A549 (cell line): ENCODE measurements at regions not wholly inside any gene's neighbourhood (a gene's known extent, or its start where the extent isn't known, plus 50 kb on each side); places are given as distances from the start of the nearest gene placed in this dataset.

Source experiments
- ATAC-seq, 2 experiments: fragments of 200-7000 bp in 1 of 2; fragments of >200 bp in 1 of 2; cut with Nextera tagmentation in 1 of 2; cut with Tn5 transposase in 1 of 2; 3 replicates each; pipeline versions ENCODE4 v1.8.0 to v1.9.1; 2018 to 2020; ENCODE audit warnings: mild to moderate bottlenecking in 1 of 2, moderate library complexity in 1 of 2
- CTCF ChIA-PET: fragments of 300-600 bp; sonication (Branson Sonifier 250); formaldehyde crosslinking; extraction: SDS; loops from one replicate; lab custom pipeline; 2021; ENCODE audit warnings: antibody characterized with exemption, inconsistent platforms; lab: Yijun Ruan, JAX
- POLR2A ChIA-PET: fragments of 350-600 bp; formaldehyde crosslinking; extraction: SDS; loops from one replicate; lab custom pipeline; 2021; ENCODE audit warnings: antibody characterized with exemption, inconsistent platforms; lab: Yijun Ruan, JAX
- DNase-seq, 2 experiments: peaks; one replicate each; pipeline versions ENCODE4 v3.0.0 to v3.0.0-alpha.2; 2011 to 2016; ENCODE audit warnings: low read depth in 1 of 2, low spot score in 1 of 2
- FAIRE-seq: peaks from 2 replicates; lab custom pipeline; 2011; peaks lifted over from hg19 to GRCh38; lab: Jason Lieb, UNC
- H3K27ac ChIP-seq, 2 experiments: fragments of >200 bp; sonication (Bioruptor Twin); formaldehyde crosslinking; 3 replicates each; pipeline ENCODE4 v1.5.1; 2016 to 2017
- H3K4me1 ChIP-seq: fragments of >200 bp; sonication (Bioruptor Twin); formaldehyde crosslinking; 3 replicates; pipeline ENCODE4 v1.6.1; 2016
- H3K4me2 ChIP-seq: fragments of >200 bp; sonication (Bioruptor Twin); formaldehyde crosslinking; 3 replicates; pipeline ENCODE4 v1.6.1; 2016
- H3K4me3 ChIP-seq: fragments of >200 bp; sonication (Bioruptor Twin); formaldehyde crosslinking; 3 replicates; pipeline ENCODE4 v1.5.1; 2016
- H3K9me3 ChIP-seq: fragments of >200 bp; sonication (Bioruptor Twin); formaldehyde crosslinking; 3 replicates; pipeline ENCODE4 v1.6.1; 2016
- ATOH8 ChIP-seq: fragments of 250-450 bp; sonication (Bioruptor Pico); IDR thresholded peaks from 2 replicates; pipeline ENCODE4 v1.5.0; 2020; ENCODE audit warnings: low read depth, mild to moderate bottlenecking, moderate library complexity
- BCL3 ChIP-seq: fragments of >200 bp; sonication (Bioruptor Twin); formaldehyde crosslinking; IDR thresholded peaks from 3 replicates; pipeline ENCODE4 v1.6.1; 2016
- BHLHE40 ChIP-seq: IDR thresholded peaks from 2 replicates; pipeline ENCODE4 v1.6.1; 2012; ENCODE audit warnings: low read depth, low read length, inconsistent platforms
- CBX2 ChIP-seq: fragments of 200-600 bp; sonication (generic); IDR thresholded peaks from 2 replicates; pipeline ENCODE4 v1.6.1; 2016; ENCODE audit warnings: low read depth, mild to moderate bottlenecking, borderline replicate concordance
- CHD4 ChIP-seq: fragments of 200-600 bp; sonication (generic); IDR thresholded peaks from 2 replicates; pipeline ENCODE4 v1.6.1; 2016; ENCODE audit warnings: antibody characterized with exemption, mild to moderate bottlenecking, borderline replicate concordance
- EHF ChIP-seq: fragments of 250-450 bp; sonication (Bioruptor Pico); IDR thresholded peaks from 2 replicates; pipeline ENCODE4 v1.5.0; 2020; ENCODE audit warnings: mild to moderate bottlenecking
- ELK1 ChIP-seq: fragments of 150-350 bp; IDR thresholded peaks from 2 replicates; pipeline ENCODE4 v1.6.1; 2014; ENCODE audit warnings: low read depth, mild to moderate bottlenecking, low read length
- FOSB ChIP-seq: fragments of 250-450 bp; sonication (Bioruptor Pico); IDR thresholded peaks from 2 replicates; pipeline ENCODE4 v1.5.0; 2020; ENCODE audit warnings: mild to moderate bottlenecking, moderate library complexity
- FOXS1 ChIP-seq: fragments of 250-450 bp; sonication (Bioruptor Pico); IDR thresholded peaks from 2 replicates; pipeline ENCODE4 v1.5.0; 2020; ENCODE audit warnings: mild to moderate bottlenecking, moderate library complexity
- HEYL ChIP-seq: fragments of 250-450 bp; sonication (Bioruptor Pico); IDR thresholded peaks from 2 replicates; pipeline ENCODE4 v1.8.0; 2021; ENCODE audit warnings: mild to moderate bottlenecking, moderate library complexity
- HMGXB4 ChIP-seq: fragments of 250-450 bp; sonication (Bioruptor Pico); IDR thresholded peaks from 2 replicates; pipeline ENCODE4 v1.5.0; 2021; ENCODE audit warnings: mild to moderate bottlenecking, moderate library complexity, borderline replicate concordance
- HOXB13 ChIP-seq: fragments of 250-450 bp; sonication (Bioruptor Pico); IDR thresholded peaks from 2 replicates; pipeline ENCODE4 v1.5.0; 2020; ENCODE audit warnings: low read depth, mild to moderate bottlenecking, moderate library complexity
- JUN ChIP-seq, 2 experiments: fragments of >200 bp; sonication (Bioruptor Twin); formaldehyde crosslinking; IDR thresholded peaks; 2 replicates in 1 of 2; 3 replicates in 1 of 2; pipeline ENCODE4 v1.6.1; 2016 to 2017
- KDM5A ChIP-seq: fragments of 200-600 bp; sonication (generic); IDR thresholded peaks from 2 replicates; pipeline ENCODE4 v1.6.1; 2016; ENCODE audit warnings: antibody characterized with exemption, mild to moderate bottlenecking
- MAFK ChIP-seq: fragments of 450-650 bp; IDR thresholded peaks from 2 replicates; pipeline ENCODE4 v1.6.1; 2014; ENCODE audit not compliant: partially characterized antibody
- MAX ChIP-seq: IDR thresholded peaks from 2 replicates; pipeline ENCODE4 v1.6.1; 2012
- NR3C1 ChIP-seq: fragments of >200 bp; sonication (Bioruptor Twin); formaldehyde crosslinking; IDR thresholded peaks from 3 replicates; pipeline ENCODE4 v1.6.1; 2017
- PHF8 ChIP-seq: fragments of 200-600 bp; sonication (generic); IDR thresholded peaks from 2 replicates; pipeline ENCODE4 v1.6.1; 2016; ENCODE audit warnings: low read depth, mild to moderate bottlenecking, antibody characterized with exemption, moderate library complexity, borderline replicate concordance
- POLR2A ChIP-seq: IDR thresholded peaks from 2 replicates; pipeline ENCODE4 v1.6.1; 2012; ENCODE audit warnings: mild to moderate bottlenecking, low read length
- POLR2AphosphoS2 ChIP-seq: conservative IDR thresholded peaks from 2 replicates; pipeline ENCODE4 v1.6.1; 2012; ENCODE audit warnings: low read length, improper control_type of control experiment, inconsistent platforms
- REST ChIP-seq: fragments of 200-600 bp; sonication (generic); IDR thresholded peaks from 2 replicates; pipeline ENCODE4 v1.6.1; 2016; ENCODE audit warnings: antibody characterized with exemption, mild to moderate bottlenecking, moderate library complexity
- RFX5 ChIP-seq: fragments of 450-650 bp; IDR thresholded peaks from 2 replicates; pipeline ENCODE4 v1.7.1; 2014; ENCODE audit warnings: antibody characterized with exemption, mild to moderate bottlenecking, moderate library complexity
- RNF2 ChIP-seq: fragments of 200-600 bp; sonication (generic); IDR thresholded peaks from 2 replicates; pipeline ENCODE4 v1.6.1; 2016; ENCODE audit warnings: low read depth, mild to moderate bottlenecking, antibody characterized with exemption, moderate library complexity, borderline replicate concordance
- TP53 ChIP-seq: fragments of 250-450 bp; sonication (Bioruptor Pico); IDR thresholded peaks from 2 replicates; pipeline ENCODE4 v1.5.0; 2021; ENCODE audit warnings: mild to moderate bottlenecking, moderate library complexity
- ZC3H11A ChIP-seq: fragments of 450-650 bp; IDR thresholded peaks from 2 replicates; pipeline ENCODE4 v1.6.1; 2014; ENCODE audit warnings: antibody characterized with exemption, mild to moderate bottlenecking
- WGBS: methylation state at CpG from one replicate; pipeline ENCODE4 v1.1.6; 2017; ENCODE audit errors: missing lambda C conversion rate; 5-methylcytosine and 5-hydroxymethylcytosine counted together

- TF ChIP-seq HMGXB4 (CRISPR knock-in tag) (no peak), MAFK (no peak), BHLHE40 (no peak), ATOH8 (CRISPR knock-in tag) (no peak), HEYL (CRISPR knock-in tag) (no peak), ELK1 (no peak)
These were observed 88.3 kb upstream of the CTNNB1 start (continued) for GRCh38 chr3:41111011-41111410.

- H3K4me2 ChIP-seq: no peak overlapping the region
- no peak for FAIRE-seq
- 60% methylated on average over 2 of the region's 2 CpGs for WGBS
- no peak for ATAC-seq
- H3K4me3 ChIP-seq: no peak overlapping the region
- no peaks in the 10 kb centered on the region for H3K4me1 ChIP-seq
- POLR2A ChIA-PET: no interaction called here
- TF ChIP-seq JUN (IDR thresholded peaks at IDR 0.05): no peak
- TF ChIP-seq KDM5A: no peak
- TF ChIP-seq POLR2AphosphoS2: no peak
- no peak for TF ChIP-seq RFX5
- no peak for TF ChIP-seq HEYL (CRISPR knock-in tag)
- no peak for TF ChIP-seq FOXS1 (CRISPR knock-in tag)
- no peak for TF ChIP-seq BCL3
- TF ChIP-seq PHF8: no peak
- TF ChIP-seq RNF2: no peak
- TF ChIP-seq FOSB (CRISPR knock-in tag): no peak
- H3K27ac ChIP-seq: no peak overlapping the region
- no peak for DNase-seq
- CTCF ChIA-PET: no interaction called here
- H3K9me3 ChIP-seq: no peaks in the 10 kb centered on the region
These were observed 86.8 kb upstream of the CTNNB1 start for GRCh38 chr3:41112466-41112865.

- Histone ChIP-seq H3K9me3 (no peaks in the 10 kb centered on the region), H3K4me1 (no peaks in the 10 kb centered on the region), H3K27ac (no peak overlapping the region), H3K4me2 (no peak overlapping the region), H3K4me3 (no peak overlapping the region)
- ChIA-PET CTCF (no interaction called here), POLR2A (no interaction called here)
- ATAC-seq: no peak
- no peak for FAIRE-seq
- no peak for DNase-seq
- 88% methylated on average over 4 of the region's 4 CpGs for WGBS
- TF ChIP-seq CBX2: no peak
- TF ChIP-seq NR3C1: no peak
- TF ChIP-seq FOXS1 (CRISPR knock-in tag): no peak
- TF ChIP-seq CHD4: no peak
- no peak for TF ChIP-seq KDM5A
- TF ChIP-seq RFX5: no peak
- no peak for TF ChIP-seq EHF (CRISPR knock-in tag)
- TF ChIP-seq TP53 (CRISPR knock-in tag): no peak
- no peak for TF ChIP-seq BHLHE40
- no peak for TF ChIP-seq HOXB13
- no peak for TF ChIP-seq ZC3H11A
- TF ChIP-seq POLR2A: no peak
- TF ChIP-seq REST: no peak
- no peak for TF ChIP-seq HMGXB4 (CRISPR knock-in tag)
- TF ChIP-seq MAX: no peak
These were observed 84.2 kb upstream of the CTNNB1 start for GRCh38 chr3:41115069-41115468.
